Activated CD8-positive, alpha-beta memory T cell treated with anti-CD3 and anti-CD28 coated beads for 48 hours (primary cell): ENCODE measurements at regions not wholly inside any gene's neighbourhood (a gene's known extent, or its start where the extent isn't known, plus 50 kb on each side); places are given as distances from the start of the nearest gene placed in this dataset.

ENCODE experiments used
- DNase-seq, 3 experiments: peaks; one replicate each; pipeline ENCODE4 v3.0.0-alpha.2; 2020; ENCODE audit warnings: low read depth in 2 of 3, low spot score in 2 of 3

GRCh38 chr10:25113191-25114035 lies 61.4 kb upstream of the GPR158 start:
- peak in 1 of 3 experiments; percentile 30 for DNase-seq

- no peak for DNase-seq
These were observed 60.8 kb upstream of the GPR158 start for GRCh38 chr10:25114036-25114411.

- no peak for DNase-seq
These were observed 57.0 kb upstream of the GPR158 start for GRCh38 chr10:25117757-25118156.

- DNase-seq, result no peak
These were observed 54.6 kb upstream of the GPR158 start for GRCh38 chr10:25120188-25120587.
